K562 (cell line): ENCODE measurements at regions not wholly inside any gene's neighbourhood (a gene's known extent, or its start where the extent isn't known, plus 50 kb on each side); places are given as distances from the start of the nearest gene placed in this dataset.

Source experiments
- ATAC-seq: fragments of 200-7000 bp; cut with Tn5 transposase; 3 replicates; pipeline ENCODE4 v1.9.1; 2020; ENCODE audit warnings: moderate library complexity
- BruUV-seq: library from RNA; stranded (reverse); fragments of 400-500 nt; replicated peaks from 2 replicates; lab custom pipeline; 2021; lab: Mats Ljungman, UMichigan
- CTCF ChIA-PET: fragments of 300-600 bp; formaldehyde crosslinking; extraction: SDS; loops from one replicate; lab custom pipeline; 2021; ENCODE audit warnings: low intra/inter-chr PET ratio; lab: Yijun Ruan, JAX
- POLR2A ChIA-PET: fragments of 300-600, 350-650 bp; sonication (Branson Sonifier 250); formaldehyde crosslinking; extraction: SDS; loops from one replicate; lab custom pipeline; 2021; ENCODE audit warnings: antibody characterized with exemption, inconsistent platforms; lab: Yijun Ruan, JAX
- DNase-seq, 4 experiments: peaks; one replicate each; pipeline versions ENCODE4 v3.0.0 to v3.0.0-alpha.2; 2011 to 2018; ENCODE audit warnings: low spot score in 3 of 4, mixed read lengths in 3 of 4; ENCODE audit errors: extremely low read depth in 1 of 4
- FAIRE-seq: peaks from 2 replicates; lab custom pipeline; 2011; peaks lifted over from hg19 to GRCh38; lab: Jason Lieb, UNC
- H2AFZ ChIP-seq: 2 replicates; pipeline ENCODE4 v1.6.0; 2011; ENCODE audit warnings: low read depth, low read length, control low read depth, inconsistent platforms
- H3K27ac ChIP-seq: fragments of 200-600 bp; 3 replicates; pipeline ENCODE4 v1.8.0; 2011; ENCODE audit warnings: low read depth, mild to moderate bottlenecking, control low read depth, inconsistent platforms, low read length, moderate library complexity, mixed read lengths; ENCODE audit errors: extremely low read depth
- H3K27me3 ChIP-seq, 2 experiments: fragments of 300-600 bp in 1 of 2; 2 replicates in 1 of 2; 3 replicates in 1 of 2; pipeline versions ENCODE4 v1.6.0 to v1.8.0; 2011; ENCODE audit warnings: inconsistent platforms in 2 of 2, low read length in 2 of 2, mild to moderate bottlenecking in 1 of 2, mixed read lengths in 1 of 2, moderate library complexity in 1 of 2; ENCODE audit not compliant: control insufficient read depth in 2 of 2, insufficient read depth in 2 of 2
- H3K36me3 ChIP-seq: fragments of 300-600 bp; 3 replicates; pipeline ENCODE4 v1.8.0; 2011; ENCODE audit warnings: mild to moderate bottlenecking, low read length, inconsistent platforms; ENCODE audit not compliant: control insufficient read depth, insufficient read depth
- H3K4me1 ChIP-seq, 2 experiments: fragments of 200-600 bp in 1 of 2; replicated peaks in 1 of 2; 2 replicates in 1 of 2; 3 replicates in 1 of 2; pipeline versions ENCODE4 v1.5.1 to v1.8.0; 2011; ENCODE audit warnings: inconsistent platforms in 2 of 2, low read length in 2 of 2, mild to moderate bottlenecking in 1 of 2, mixed read lengths in 1 of 2, moderate library complexity in 1 of 2; ENCODE audit not compliant: control insufficient read depth in 2 of 2, insufficient read depth in 2 of 2
- H3K4me2 ChIP-seq: 2 replicates; pipeline ENCODE4 v1.6.1; 2011; ENCODE audit warnings: low read length, control low read depth, inconsistent platforms, mixed read lengths; ENCODE audit not compliant: insufficient read depth
- H3K4me3 ChIP-seq: fragments of 200-600 bp; sonication (generic), shearing (Covaris generic); 2 replicates; pipeline ENCODE4 v1.5.1; 2016; ENCODE audit warnings: control low read depth, inconsistent platforms
- H3K79me2 ChIP-seq: fragments of 200-600 bp; 3 replicates; pipeline ENCODE4 v1.8.0; 2011; ENCODE audit warnings: low read length, inconsistent platforms; ENCODE audit not compliant: control insufficient read depth, insufficient read depth
- H3K9ac ChIP-seq, 2 experiments: 2 replicates each; pipeline versions ENCODE4 v1.6.0 to v1.6.1; 2011; ENCODE audit warnings: low read depth in 2 of 2, low read length in 2 of 2, control low read depth in 1 of 2, inconsistent platforms in 1 of 2, mild to moderate bottlenecking in 1 of 2, mixed read lengths in 1 of 2; ENCODE audit not compliant: insufficient read depth in 1 of 2
- H3K9me1 ChIP-seq: one replicate; pipeline ENCODE4 v1.6.0; 2011; ENCODE audit warnings: inconsistent platforms, mild to moderate bottlenecking, low read length, moderate library complexity; ENCODE audit not compliant: control insufficient read depth, insufficient read depth
- H3K9me3 ChIP-seq: replicated peaks from 2 replicates; pipeline ENCODE4 v1.5.1; 2011; ENCODE audit warnings: low read depth, low read length, inconsistent platforms; ENCODE audit not compliant: control insufficient read depth, insufficient read depth
- H4K20me1 ChIP-seq: replicated peaks from 2 replicates; pipeline ENCODE4 v1.6.1; 2011; ENCODE audit warnings: low read length, inconsistent platforms, mixed read lengths; ENCODE audit not compliant: control insufficient read depth, insufficient read depth
- ETV6 ChIP-seq, 3 experiments: fragments of 150-350 bp in 1 of 3; sonication (generic) in 1 of 3; formaldehyde crosslinking in 1 of 3; IDR thresholded peaks; 2 replicates each; pipeline versions ENCODE4 v1.6.1 to v1.8.0; 2014 to 2022; ENCODE audit warnings: borderline replicate concordance in 2 of 3, low read depth in 2 of 3, antibody characterized with exemption in 1 of 3, low read length in 1 of 3, mild to moderate bottlenecking in 1 of 3, missing genetic modification reagents in 1 of 3
- HMGN3 ChIP-seq: IDR thresholded peaks from 2 replicates; pipeline ENCODE4 v1.6.1; 2011; ENCODE audit warnings: borderline replicate concordance, low read depth, mild to moderate bottlenecking, mixed read lengths, low read length; ENCODE audit not compliant: insufficient read length; ENCODE audit errors: extremely low read depth
- RHOXF2B ChIP-seq: fragments of 250-450 bp; sonication (Bioruptor Pico); conservative IDR thresholded peaks from 2 replicates; pipeline ENCODE4 v1.5.1; 2021
- SAFB ChIP-seq: fragments of 200-400 bp; formaldehyde crosslinking; IDR thresholded peaks from 2 replicates; pipeline ENCODE4 v1.6.1; 2017; ENCODE audit warnings: low read depth, low read length, borderline replicate concordance
- SP1 ChIP-seq: sonication (generic); formaldehyde crosslinking; IDR thresholded peaks from 2 replicates; pipeline ENCODE4 v1.8.1; 2022; ENCODE audit warnings: mild to moderate bottlenecking, missing genetic modification reagents
- TGIF2 ChIP-seq: sonication (generic); formaldehyde crosslinking; IDR thresholded peaks from 2 replicates; pipeline ENCODE4 v1.8.1; 2022; ENCODE audit warnings: mild to moderate bottlenecking, missing genetic modification reagents, moderate library complexity
- ZBTB1 ChIP-seq: sonication (generic); formaldehyde crosslinking; IDR thresholded peaks from 2 replicates; pipeline ENCODE4 v1.8.1; 2023; ENCODE audit warnings: missing genetic modification reagents, low read depth, mild to moderate bottlenecking, borderline replicate concordance
- WGBS: fragments of 100-300 bp; shearing (Covaris generic); methylation state at CpG from one replicate; pipeline ENCODE4 v1.1.6; 2016; ENCODE audit warnings: low coverage, mixed read lengths; ENCODE audit not compliant: insufficient coverage; ENCODE audit errors: missing lambda C conversion rate; 5-methylcytosine and 5-hydroxymethylcytosine counted together
- in situ Hi-C: fragments of 300-500 bp; cut with MboI; formaldehyde crosslinking; loops from 4 replicates; pipeline ENCODE4 v1.15.0; 2018; ENCODE audit warnings: inconsistent platforms, mixed read lengths
- intact Hi-C: fragments of 100-400 bp; cut with micrococcal nuclease; formaldehyde crosslinking; loops from 2 replicates; pipeline ENCODE4 v1.14.2; 2022
- TF ChIP-seq, protein P1 (sequence below), 3 experiments: fragments of 200-800 bp in 1 of 3; sonication (Bioruptor generic) in 1 of 3; sonication (generic) in 1 of 3; formaldehyde crosslinking in 1 of 3; IDR thresholded peaks; 2 replicates each; pipeline versions ENCODE4 v1.6.1 to v1.8.0; 2016 to 2022; ENCODE audit warnings: mild to moderate bottlenecking in 2 of 3, missing compliant biosample characterization in 2 of 3, missing genetic modification characterization in 2 of 3, missing genetic modification reagents in 1 of 3
- TF ChIP-seq, protein P2 (sequence below): fragments of 450-650 bp; IDR thresholded peaks from 2 replicates; pipeline ENCODE4 v1.6.1; 2016

GRCh38 chr3:104149154-104149553 is 1217.6 kb upstream of the ALCAM start:
- Histone ChIP-seq H3K4me3 (no peak overlapping the region), H3K4me2 (no peak overlapping the region), H2AFZ (no peak overlapping the region), H3K4me1 (no peaks in the 10 kb centered on the region), H3K36me3 (no peaks in the 10 kb centered on the region), H3K79me2 (no peaks in the 10 kb centered on the region), H3K27me3 (no peaks in the 10 kb centered on the region), H3K27ac (no peak overlapping the region), H4K20me1 (no peaks in the 10 kb centered on the region), H3K9me3 (no peaks in the 10 kb centered on the region), H3K9ac (no peak overlapping the region), H3K9me1 (no peaks in the 10 kb centered on the region)
- TF ChIP-seq SAFB (no peak), ETV6 (IDR thresholded peaks at IDR 0.05; ENCODE audit: borderline replicate concordance in 1 of 2, low read depth in 2 of 2, low read length in 1 of 2) (no peak), ETV6 (CRISPR knock-in tag; IDR thresholded peaks at IDR 0.05; ENCODE audit: borderline replicate concordance) (no peak), SP1 (CRISPR knock-in tag) (no peak), ZBTB1 (CRISPR knock-in tag) (no peak), TGIF2 (CRISPR knock-in tag) (no peak), HMGN3 (no peak), RHOXF2B (CRISPR knock-in tag) (no peak)
- TF ChIP-seq, protein P1, sequence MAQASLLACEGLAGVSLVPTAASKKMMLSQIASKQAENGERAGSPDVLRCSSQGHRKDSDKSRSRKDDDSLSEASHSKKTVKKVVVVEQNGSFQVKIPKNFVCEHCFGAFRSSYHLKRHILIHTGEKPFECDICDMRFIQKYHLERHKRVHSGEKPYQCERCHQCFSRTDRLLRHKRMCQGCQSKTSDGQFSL (CRISPR knock-in tag; IDR thresholded peaks at IDR 0.05): no peak
- TF ChIP-seq, protein P1 (tag; IDR thresholded peaks at IDR 0.05): no peak
- TF ChIP-seq, protein P2, sequence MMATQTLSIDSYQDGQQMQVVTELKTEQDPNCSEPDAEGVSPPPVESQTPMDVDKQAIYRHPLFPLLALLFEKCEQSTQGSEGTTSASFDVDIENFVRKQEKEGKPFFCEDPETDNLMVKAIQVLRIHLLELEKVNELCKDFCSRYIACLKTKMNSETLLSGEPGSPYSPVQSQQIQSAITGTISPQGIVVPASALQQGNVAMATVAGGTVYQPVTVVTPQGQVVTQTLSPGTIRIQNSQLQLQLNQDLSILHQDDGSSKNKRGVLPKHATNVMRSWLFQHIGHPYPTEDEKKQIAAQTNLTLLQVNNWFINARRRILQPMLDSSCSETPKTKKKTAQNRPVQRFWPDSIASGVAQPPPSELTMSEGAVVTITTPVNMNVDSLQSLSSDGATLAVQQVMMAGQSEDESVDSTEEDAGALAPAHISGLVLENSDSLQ: no peak
- in situ Hi-C loops (no loop called here), intact Hi-C loops (no loop called here)
- ATAC-seq (no peak), DNase-seq (no peak), FAIRE-seq (no peak)
- BruUV-seq: no TSS peak
- 0% methylated on average over 1 of the region's 1 CpG for WGBS
- POLR2A ChIA-PET: no interaction called here
- CTCF ChIA-PET: no interaction called here
